MCF 10A (cell line): ENCODE measurements at regions not wholly inside any gene's neighbourhood (a gene's known extent, or its start where the extent isn't known, plus 50 kb on each side); places are given as distances from the start of the nearest gene placed in this dataset.

Source experiments
- BruUV-seq: library from RNA; stranded (reverse); fragments of 400-500 nt; replicated peaks from 2 replicates; lab custom pipeline; 2021; lab: Mats Ljungman, UMichigan
- CTCF ChIA-PET: fragments of 300-600 bp; sonication (Branson Sonifier 250); formaldehyde crosslinking; extraction: SDS; loops from one replicate; lab custom pipeline; 2021; ENCODE audit warnings: antibody characterized with exemption, inconsistent platforms; lab: Yijun Ruan, JAX
- POLR2A ChIA-PET: fragments of 300-600, 350-650 bp; sonication (Branson Sonifier 250); formaldehyde crosslinking; extraction: SDS; loops from one replicate; lab custom pipeline; 2020; ENCODE audit warnings: antibody characterized with exemption, inconsistent platforms; lab: Yijun Ruan, JAX
- DNase-seq: peaks from one replicate; pipeline ENCODE4 v3.0.0-alpha.2; 2018; ENCODE audit not compliant: unreplicated experiment
- H3K27ac Mint-ChIP-seq: one replicate; pipeline ENCODE4 v1.8.0; 2022; ENCODE audit warnings: mild to moderate bottlenecking, low read depth, mixed read lengths; ENCODE audit not compliant: unreplicated experiment
- H3K27me3 Mint-ChIP-seq: one replicate; pipeline ENCODE4 v1.8.0; 2022; ENCODE audit warnings: mixed read lengths; ENCODE audit not compliant: insufficient read depth, unreplicated experiment
- H3K36me3 Mint-ChIP-seq: one replicate; pipeline ENCODE4 v1.8.0; 2022; ENCODE audit warnings: mild to moderate bottlenecking, moderate library complexity, mixed read lengths; ENCODE audit not compliant: insufficient read depth, unreplicated experiment
- H3K4me1 Mint-ChIP-seq: one replicate; pipeline ENCODE4 v1.8.0; 2022; ENCODE audit warnings: mixed read lengths; ENCODE audit not compliant: insufficient read depth, unreplicated experiment
- H3K4me3 Mint-ChIP-seq: one replicate; pipeline ENCODE4 v1.8.0; 2022; ENCODE audit warnings: mild to moderate bottlenecking, moderate library complexity, mixed read lengths; ENCODE audit not compliant: unreplicated experiment
- H3K9me3 Mint-ChIP-seq: one replicate; pipeline ENCODE4 v1.8.0; 2022; ENCODE audit warnings: mixed read lengths; ENCODE audit not compliant: unreplicated experiment
- intact Hi-C: fragments of 100-400 bp; cut with micrococcal nuclease; formaldehyde crosslinking; loops from 2 replicates; pipeline ENCODE4 v1.14.1; 2022
- TF ChIP-seq, protein P1 (sequence below): fragments of 200-600 bp; IDR thresholded peaks from one replicate; pipeline ENCODE4 v1.8.0; 2022; ENCODE audit warnings: antibody characterized with exemption, mild to moderate bottlenecking; ENCODE audit not compliant: unreplicated experiment

DNA sequence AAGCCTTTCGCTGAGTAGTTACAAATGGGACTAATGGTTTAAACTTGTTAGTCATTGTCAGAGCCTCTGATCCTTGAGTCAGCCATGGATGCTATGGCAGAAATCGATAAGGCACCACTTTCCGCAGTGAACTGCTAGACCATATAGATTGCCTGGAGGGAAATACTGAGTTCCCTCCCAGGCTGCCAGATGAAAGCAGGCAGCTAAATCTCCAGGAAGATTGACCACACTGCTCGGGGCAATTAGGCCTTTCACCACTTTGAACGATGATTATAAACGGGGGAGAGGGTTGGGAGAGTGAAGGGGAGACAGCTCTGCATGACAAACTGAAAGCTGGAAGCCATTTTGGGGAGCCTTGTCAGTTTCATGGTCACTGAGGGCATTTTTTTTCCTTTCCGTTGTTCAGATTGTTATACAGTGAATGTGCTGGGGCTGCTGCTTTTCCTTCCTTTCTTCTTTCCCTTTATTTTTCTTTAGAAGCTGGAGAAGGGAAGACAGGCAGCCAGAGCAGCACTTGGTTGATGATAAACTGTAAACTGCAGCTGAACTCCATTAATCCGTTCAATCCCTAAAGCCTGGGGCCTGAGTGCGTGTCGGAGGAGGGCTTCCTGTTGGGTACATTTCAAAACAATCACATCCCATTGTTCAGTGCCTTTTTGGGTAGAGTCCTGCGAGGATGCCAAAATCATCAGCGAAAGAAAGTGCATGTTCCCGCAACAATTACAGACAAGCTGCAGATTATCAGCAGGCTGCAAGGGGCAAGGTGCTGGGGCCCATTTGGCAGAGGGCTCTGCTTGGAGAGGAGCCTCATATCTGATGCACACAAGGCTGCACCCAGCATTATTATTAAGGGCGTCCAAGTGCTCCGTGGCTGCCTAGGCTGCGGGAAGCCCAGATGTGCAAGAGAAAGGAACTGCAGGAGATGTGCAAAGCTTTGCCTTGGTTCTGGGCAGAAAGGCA lies 308.4 kb downstream of the PSAT1 start:
- TF ChIP-seq, protein P1, sequence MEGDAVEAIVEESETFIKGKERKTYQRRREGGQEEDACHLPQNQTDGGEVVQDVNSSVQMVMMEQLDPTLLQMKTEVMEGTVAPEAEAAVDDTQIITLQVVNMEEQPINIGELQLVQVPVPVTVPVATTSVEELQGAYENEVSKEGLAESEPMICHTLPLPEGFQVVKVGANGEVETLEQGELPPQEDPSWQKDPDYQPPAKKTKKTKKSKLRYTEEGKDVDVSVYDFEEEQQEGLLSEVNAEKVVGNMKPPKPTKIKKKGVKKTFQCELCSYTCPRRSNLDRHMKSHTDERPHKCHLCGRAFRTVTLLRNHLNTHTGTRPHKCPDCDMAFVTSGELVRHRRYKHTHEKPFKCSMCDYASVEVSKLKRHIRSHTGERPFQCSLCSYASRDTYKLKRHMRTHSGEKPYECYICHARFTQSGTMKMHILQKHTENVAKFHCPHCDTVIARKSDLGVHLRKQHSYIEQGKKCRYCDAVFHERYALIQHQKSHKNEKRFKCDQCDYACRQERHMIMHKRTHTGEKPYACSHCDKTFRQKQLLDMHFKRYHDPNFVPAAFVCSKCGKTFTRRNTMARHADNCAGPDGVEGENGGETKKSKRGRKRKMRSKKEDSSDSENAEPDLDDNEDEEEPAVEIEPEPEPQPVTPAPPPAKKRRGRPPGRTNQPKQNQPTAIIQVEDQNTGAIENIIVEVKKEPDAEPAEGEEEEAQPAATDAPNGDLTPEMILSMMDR: no peak
- Mint-ChIP-seq H3K4me1 (no peaks in the 10 kb centered on the region), H3K27ac (no peak overlapping the region), H3K36me3 (no peaks in the 10 kb centered on the region), H3K9me3 (no peaks in the 10 kb centered on the region), H3K4me3 (no peak overlapping the region), H3K27me3 (no peaks in the 10 kb centered on the region)
- no peak for DNase-seq
- BruUV-seq: no TSS peak
- POLR2A ChIA-PET: no interaction called here
- intact Hi-C loops: no loop called here
- CTCF ChIA-PET: interaction anchor here (0.6 to 3.4 kb wide), 6 partner anchors 10 to 1550 kb away, joined by 3 to 15 read pairs (median 3); no protein-coding TSS in a partner anchor

DNA sequence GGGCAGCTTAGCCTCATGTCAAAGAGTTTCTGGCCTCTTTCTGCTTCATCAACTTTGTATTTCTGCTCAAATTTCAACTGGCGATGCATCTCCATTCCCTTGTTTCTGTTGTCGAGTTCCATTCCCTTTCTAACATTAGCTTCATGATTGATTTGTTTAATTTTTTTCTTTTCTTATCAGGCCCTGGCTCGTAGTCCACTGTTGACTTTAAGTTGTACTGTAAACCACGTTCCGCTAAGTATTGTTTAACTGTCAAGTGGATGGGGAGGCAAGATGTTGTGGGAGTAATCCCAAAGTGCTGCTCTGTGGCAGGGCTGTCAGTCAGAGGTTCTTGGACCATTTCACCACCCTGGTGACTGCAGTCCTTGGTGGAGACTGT lies 309.1 kb downstream of the PSAT1 start:
- no TSS peak for BruUV-seq
- H3K27ac Mint-ChIP-seq: no peak overlapping the region
- no peaks in the 10 kb centered on the region for H3K4me1 Mint-ChIP-seq
- no peak for DNase-seq
- no peaks in the 10 kb centered on the region for H3K27me3 Mint-ChIP-seq
- ChIA-PET CTCF (interaction anchor here (0.6 to 0.9 kb wide), 2 partner anchors 76 to 1549 kb away, joined by 3 read pairs; no protein-coding TSS in a partner anchor), POLR2A (no interaction called here)
- H3K9me3 Mint-ChIP-seq: no peaks in the 10 kb centered on the region
- H3K36me3 Mint-ChIP-seq: no peaks in the 10 kb centered on the region
- TF ChIP-seq, protein P1: no peak
- H3K4me3 Mint-ChIP-seq: no peak overlapping the region
- intact Hi-C loops: no loop called here

DNA sequence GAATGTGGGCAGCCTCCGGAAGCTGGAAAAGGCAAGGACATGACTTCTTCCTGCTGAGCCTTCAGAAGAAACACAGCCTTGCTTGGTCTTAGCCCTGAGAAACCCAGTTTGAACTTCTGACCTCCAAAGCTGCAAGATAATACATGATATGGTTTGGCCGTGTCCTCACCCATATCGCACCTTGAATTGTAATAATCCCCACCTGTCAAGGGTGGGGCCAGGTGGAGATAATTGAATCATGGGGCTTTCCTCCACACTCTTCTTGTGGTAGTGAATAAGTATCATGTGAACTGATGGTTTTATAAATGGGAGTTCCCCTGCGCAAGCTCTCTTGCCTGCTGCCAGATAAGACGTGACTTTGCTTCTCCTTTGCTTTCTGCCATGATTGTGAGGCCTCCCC lies 310.9 kb downstream of the PSAT1 start:
- intact Hi-C loops: no loop called here

DNA sequence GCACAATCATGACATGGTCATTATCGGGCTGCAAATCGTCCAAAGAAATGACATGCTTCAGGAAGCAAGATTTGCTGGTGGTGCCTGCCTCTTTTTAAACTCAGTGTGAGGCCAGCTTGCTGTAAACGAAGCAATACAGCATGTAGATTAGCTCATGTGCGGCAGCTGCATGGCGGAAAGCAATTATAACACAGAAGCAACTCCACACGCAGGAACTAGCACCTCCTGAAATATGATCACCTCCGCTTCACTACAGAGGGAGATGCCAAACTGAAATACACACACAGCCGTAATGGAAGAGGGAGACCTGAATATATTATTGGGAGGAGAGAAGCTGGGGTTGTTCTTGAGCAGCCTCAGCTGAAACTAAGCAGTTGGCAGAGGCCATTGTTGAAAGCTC lies 312.5 kb downstream of the PSAT1 start:
- TF ChIP-seq, protein P1: no peak
- H3K4me1 Mint-ChIP-seq: peaks cover 6% of the 10 kb centered on the region
- POLR2A ChIA-PET: no interaction called here
- no peaks in the 10 kb centered on the region for H3K27me3 Mint-ChIP-seq
- no peaks in the 10 kb centered on the region for H3K9me3 Mint-ChIP-seq
- H3K4me3 Mint-ChIP-seq: no peak overlapping the region
- CTCF ChIA-PET: interaction anchor here (0.6 to 1.0 kb wide), 2 partner anchors 14 to 695 kb away, joined by 3 read pairs; no protein-coding TSS in a partner anchor
- no peak for DNase-seq
- no peak overlapping the region for H3K27ac Mint-ChIP-seq
- intact Hi-C loops: no loop called here
- no TSS peak for BruUV-seq
- no peaks in the 10 kb centered on the region for H3K36me3 Mint-ChIP-seq

More for the DNA sequence above, 310.9 kb downstream of the PSAT1 start:
- Mint-ChIP-seq H3K4me1 (peaks cover 6% of the 10 kb centered on the region), H3K27me3 (no peaks in the 10 kb centered on the region), H3K27ac (no peak overlapping the region), H3K9me3 (no peaks in the 10 kb centered on the region), H3K36me3 (no peaks in the 10 kb centered on the region), H3K4me3 (no peak overlapping the region)
- no TSS peak for BruUV-seq
- DNase-seq: no peak
- CTCF ChIA-PET: interaction anchor here (0.6 to 1.2 kb wide), 3 partner anchors 8 to 530 kb away, joined by 3 to 4 read pairs (median 3); no protein-coding TSS in a partner anchor
- TF ChIP-seq, protein P1: no peak
- POLR2A ChIA-PET: interaction anchor here (0.6 to 1.5 kb wide), 2 partner anchors 8 to 506 kb away, joined by 3 to 5 read pairs; no protein-coding TSS in a partner anchor
